B cell (primary cell): ENCODE measurements at regions not wholly inside any gene's neighbourhood (a gene's known extent, or its start where the extent isn't known, plus 50 kb on each side); places are given as distances from the start of the nearest gene placed in this dataset.

Source experiments
- ATAC-seq: fragments of 200-7000 bp; cut with Tn5 transposase; one replicate; pipeline ENCODE4 v1.10.0; 2021; ENCODE audit warnings: low read depth, mild to moderate bottlenecking, moderate number of reproducible peaks, moderate library complexity
- CTCF ChIA-PET: fragments of 350-600 bp; sonication (Branson Sonifier 250); formaldehyde crosslinking; loops from one replicate; lab custom pipeline; 2021; ENCODE audit warnings: antibody characterized with exemption, inconsistent platforms; lab: Charles Lee
- POLR2A ChIA-PET: fragments of 350-600 bp; sonication (Branson Sonifier 250); formaldehyde crosslinking; loops from one replicate; lab custom pipeline; 2021; ENCODE audit warnings: antibody characterized with exemption; lab: Charles Lee
- DNase-seq: peaks from one replicate; pipeline ENCODE4 v3.0.0; 2013
- H2AFZ ChIP-seq: 2 replicates; pipeline ENCODE4 v1.6.1; 2012; ENCODE audit warnings: mild to moderate bottlenecking, low read depth, low read length; ENCODE audit not compliant: insufficient read depth, poor library complexity, severe bottlenecking
- H3K27ac ChIP-seq, 2 donors: 1 replicate in 1 of 2; 2 replicates in 1 of 2; pipeline ENCODE4 v1.5.1; 2012 to 2013; ENCODE audit warnings: low read length in 2 of 2, mild to moderate bottlenecking in 2 of 2, moderate library complexity in 1 of 2
- H3K27me3 ChIP-seq, 4 experiments: fragments of 200-600 bp in 1 of 4; sonication (generic) in 1 of 4; replicated peaks in 1 of 4; 1 replicate in 2 of 4; 2 replicates in 2 of 4; pipeline versions ENCODE4 v1.6.1 to v1.7.0; 2013 to 2016; ENCODE audit warnings: low read length in 3 of 4, mild to moderate bottlenecking in 2 of 4, mixed read lengths in 1 of 4, moderate library complexity in 1 of 4; ENCODE audit not compliant: insufficient read depth in 4 of 4, control insufficient read depth in 3 of 4; ENCODE audit errors: control extremely low read depth in 1 of 4
- H3K36me3 ChIP-seq, 2 experiments: replicated peaks in 1 of 2; 1 replicate in 1 of 2; 2 replicates in 1 of 2; pipeline versions ENCODE4 v1.6.1 to v1.7.1; 2013; ENCODE audit warnings: low read length in 1 of 2; ENCODE audit not compliant: insufficient read depth in 2 of 2, control insufficient read depth in 1 of 2; ENCODE audit errors: control extremely low read depth in 1 of 2, extremely low read depth in 1 of 2
- H3K4me1 ChIP-seq, 2 donors: fragments of 200-600 bp in 1 of 2; sonication (generic) in 1 of 2; 1 replicate in 1 of 2; 2 replicates in 1 of 2; pipeline versions ENCODE4 v1.5.1 to v1.6.1; 2013 to 2017; ENCODE audit warnings: low read length in 2 of 2; ENCODE audit not compliant: control insufficient read depth in 2 of 2, insufficient read depth in 2 of 2
- H3K4me2 ChIP-seq: replicated peaks from 2 replicates; pipeline ENCODE3; 2012; ENCODE audit warnings: mild to moderate bottlenecking, low read depth, low read length; ENCODE audit not compliant: poor library complexity, severe bottlenecking
- H3K4me3 ChIP-seq, 5 experiments: fragments of 200-600 bp in 1 of 5; sonication (generic) in 1 of 5; 1 replicate in 3 of 5; 2 replicates in 2 of 5; pipeline versions ENCODE4 v1.5.1 to v1.7.0; 2011 to 2016; ENCODE audit warnings: low read length in 4 of 5, mild to moderate bottlenecking in 4 of 5, low read depth in 2 of 5, control low read depth in 1 of 5, moderate library complexity in 1 of 5; ENCODE audit not compliant: insufficient read depth in 1 of 5; ENCODE audit errors: control extremely low read depth in 1 of 5, extremely low read depth in 1 of 5
- H3K79me2 ChIP-seq: fragments of 200-600 bp; sonication (generic); one replicate; pipeline ENCODE4 v1.6.0; 2016; ENCODE audit warnings: low read length; ENCODE audit not compliant: control insufficient read depth, insufficient read depth
- H3K9ac ChIP-seq: fragments of 200-600 bp; sonication (generic); 2 replicates; pipeline ENCODE4 v1.6.1; 2017; ENCODE audit warnings: mild to moderate bottlenecking, low read length, moderate library complexity
- H3K9me3 ChIP-seq, 3 donors: one replicate each; pipeline versions ENCODE4 v1.6.1 to v1.7.1; 2013; ENCODE audit warnings: low read length in 2 of 3; ENCODE audit not compliant: control insufficient read depth in 2 of 3, insufficient read depth in 1 of 3; ENCODE audit errors: control extremely low read depth in 1 of 3
- H4K20me1 ChIP-seq: 2 replicates; pipeline ENCODE4 v1.6.0; 2012; ENCODE audit warnings: mild to moderate bottlenecking, low read length; ENCODE audit not compliant: insufficient read depth, control insufficient read depth, poor library complexity, severe bottlenecking
- H3K27ac Mint-ChIP-seq: one replicate; pipeline ENCODE4 v1.8.0; 2021; ENCODE audit warnings: mixed read lengths
- H3K27me3 Mint-ChIP-seq: one replicate; pipeline ENCODE4 v1.8.0; 2021; ENCODE audit warnings: mixed read lengths
- H3K4me1 Mint-ChIP-seq: one replicate; pipeline ENCODE4 v1.8.0; 2021; ENCODE audit warnings: mixed read lengths
- H3K4me3 Mint-ChIP-seq: one replicate; pipeline ENCODE4 v1.8.0; 2021; ENCODE audit warnings: mixed read lengths
- H3K9me3 Mint-ChIP-seq: one replicate; pipeline ENCODE4 v1.8.0; 2022; ENCODE audit warnings: mixed read lengths; ENCODE audit not compliant: insufficient read depth
- CTCF ChIP-seq: fragments of 200-600 bp; IDR thresholded peaks from one replicate; pipeline ENCODE4 v1.8.0; 2022; ENCODE audit warnings: antibody characterized with exemption, mild to moderate bottlenecking
- EZH2 ChIP-seq: IDR thresholded peaks from 2 replicates; pipeline ENCODE4 v1.6.1; 2012; ENCODE audit warnings: borderline replicate concordance, low read depth, mild to moderate bottlenecking, moderate library complexity, low read length; ENCODE audit not compliant: insufficient read depth, poor library complexity, severe bottlenecking
- WGBS: methylation state at CpG from one replicate; pipeline ENCODE4 v1.1.5; 2013; ENCODE audit warnings: missing lambda C conversion rate; ENCODE audit not compliant: insufficient coverage; 5-methylcytosine and 5-hydroxymethylcytosine counted together
- intact Hi-C: fragments of 100-400 bp; cut with micrococcal nuclease; formaldehyde crosslinking; loops from one replicate; pipeline ENCODE4 v1.10.0; 2022

GRCh38 chr13:32880636-32881035 lies 135.6 kb upstream of the KL start:
- Histone ChIP-seq H3K27me3 (no peaks in the 10 kb centered on the region), H3K4me2 (no peak overlapping the region), H3K4me1 (no peaks in the 10 kb centered on the region), H3K4me3 (no peak overlapping the region), H4K20me1 (no peaks in the 10 kb centered on the region), H2AFZ (no peak overlapping the region), H3K9ac (no peak overlapping the region), H3K9me3 (no peaks in the 10 kb centered on the region), H3K36me3 (no peaks in the 10 kb centered on the region), H3K79me2 (no peaks in the 10 kb centered on the region), H3K27ac (no peak overlapping the region)
- CTCF ChIA-PET: no interaction called here
- TF ChIP-seq CTCF: no peak
- no peak for TF ChIP-seq EZH2
- POLR2A ChIA-PET: no interaction called here
- no peaks in the 10 kb centered on the region for H3K4me1 Mint-ChIP-seq
- ATAC-seq (no peak), DNase-seq (no peak)
- H3K9me3 Mint-ChIP-seq: no peaks in the 10 kb centered on the region
- WGBS: 100% methylated on average over 3 of the region's 3 CpGs
- H3K27ac Mint-ChIP-seq: no peak overlapping the region
- intact Hi-C loops: no loop called here
- H3K27me3 Mint-ChIP-seq: peaks cover 4% of the 10 kb centered on the region
- H3K4me3 Mint-ChIP-seq: no peak overlapping the region

GRCh38 chr13:32881074-32881776 lies 135.0 kb upstream of the KL start:
- Histone ChIP-seq H3K27ac (no peak overlapping the region), H4K20me1 (no peaks in the 10 kb centered on the region), H2AFZ (no peak overlapping the region), H3K27me3 (no peaks in the 10 kb centered on the region), H3K4me1 (no peaks in the 10 kb centered on the region), H3K9ac (no peak overlapping the region), H3K4me2 (no peak overlapping the region), H3K9me3 (no peaks in the 10 kb centered on the region), H3K36me3 (no peaks in the 10 kb centered on the region), H3K4me3 (no peak overlapping the region), H3K79me2 (no peaks in the 10 kb centered on the region)
- Mint-ChIP-seq H3K4me1 (no peaks in the 10 kb centered on the region), H3K27ac (no peak overlapping the region), H3K27me3 (peaks cover 4% of the 10 kb centered on the region), H3K9me3 (no peaks in the 10 kb centered on the region), H3K4me3 (no peak overlapping the region)
- POLR2A ChIA-PET: no interaction called here
- intact Hi-C loops: no loop called here
- DNase-seq (no peak), ATAC-seq (no peak)
- CTCF ChIA-PET: no interaction called here
- TF ChIP-seq CTCF (no peak), EZH2 (no peak)
- WGBS: 56% methylated on average over 2 of the region's 2 CpGs
